ENCODE measurements at regions not wholly inside any gene's neighbourhood (a gene's known extent, or its start where the extent isn't known, plus 50 kb on each side); places are given as distances from the start of the nearest gene placed in this dataset.
"Not testable (repeated sequence)": the region's sequence is repeated elsewhere in the genome, so short reads cannot be mapped to it uniquely, and the experiment has no call there.

DNA sequence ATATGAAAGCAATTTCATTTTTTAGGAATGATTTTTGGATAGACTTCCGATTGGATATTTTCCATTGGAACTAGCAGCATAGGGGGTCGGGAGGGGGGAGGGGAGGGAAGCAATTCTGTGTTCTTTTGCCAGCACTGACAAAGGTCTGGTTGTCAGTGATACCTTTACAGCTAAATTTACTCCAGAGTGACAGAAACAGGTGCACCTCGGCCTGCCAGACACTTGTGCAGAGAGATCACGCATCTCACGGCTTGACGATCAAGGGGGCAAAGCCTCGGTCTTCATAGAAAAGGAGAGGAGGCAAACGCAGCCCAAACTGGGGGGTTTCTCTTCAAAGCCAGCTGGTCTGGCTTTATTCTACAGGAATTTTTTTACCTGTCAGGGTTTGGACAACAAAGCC lies 339.0 kb downstream of the TYW1 start:
- H3K9me3 ChIP-seq (ENCODE audit: control insufficient read depth in 2 of 3, insufficient read depth in 1 of 3, low read length in 3 of 3); H3K4me3 ChIP-seq (ENCODE audit: low read length in 3 of 3); DNase-seq; H3K9ac ChIP-seq (ENCODE audit: low read length in 3 of 3); H3K4me1 ChIP-seq (ENCODE audit: control insufficient read depth in 2 of 3, insufficient read depth in 2 of 3, low read depth in 1 of 3, low read length in 3 of 3); intact Hi-C loops (cut with DNase I); H3K27ac ChIP-seq (ENCODE audit: low read depth in 2 of 2, low read length in 2 of 2); H3K27me3 ChIP-seq (ENCODE audit: control insufficient read depth, insufficient read depth, low read length); H3K36me3 ChIP-seq (ENCODE audit: control insufficient read depth in 2 of 3, insufficient read depth in 3 of 3, low read length in 3 of 3); FAIRE-seq: not testable (repeated sequence)

GRCh38 chr7:67338545-67338944 lies 341.9 kb downstream of the TYW1 start:
- H3K4me1 ChIP-seq (ENCODE audit: control insufficient read depth in 2 of 3, insufficient read depth in 2 of 3, low read depth in 1 of 3, low read length in 3 of 3); H3K9me3 ChIP-seq (ENCODE audit: control insufficient read depth in 2 of 3, insufficient read depth in 1 of 3, low read length in 3 of 3); H3K9ac ChIP-seq (ENCODE audit: low read length in 3 of 3); FAIRE-seq; DNase-seq; H3K27me3 ChIP-seq (ENCODE audit: control insufficient read depth, insufficient read depth, low read length); H3K4me3 ChIP-seq (ENCODE audit: low read length in 3 of 3); H3K27ac ChIP-seq (ENCODE audit: low read depth in 2 of 2, low read length in 2 of 2); intact Hi-C loops (cut with DNase I): not testable (repeated sequence)
- peaks cover 0 to 11% (median 8%) of the 10 kb centered on the region in 3 donors for H3K36me3 ChIP-seq (ENCODE audit: control insufficient read depth in 2 of 3, insufficient read depth in 3 of 3, low read length in 3 of 3)

- Histone ChIP-seq H3K27ac (ENCODE audit: low read depth in 2 of 2, low read length in 2 of 2) (no peak overlapping the region), H3K4me1 (ENCODE audit: control insufficient read depth in 2 of 3, insufficient read depth in 2 of 3, low read depth in 1 of 3, low read length in 3 of 3) (no peaks in the 10 kb centered on the region), H3K4me3 (ENCODE audit: low read length in 3 of 3) (no peak overlapping the region), H3K9ac (ENCODE audit: low read length in 3 of 3) (no peak overlapping the region), H3K9me3 (ENCODE audit: control insufficient read depth in 2 of 3, insufficient read depth in 1 of 3, low read length in 3 of 3) (no peaks in the 10 kb centered on the region), H3K36me3 (ENCODE audit: control insufficient read depth in 2 of 3, insufficient read depth in 3 of 3, low read length in 3 of 3) (peaks cover 0 to 19% (median 11%) of the 10 kb centered on the region in 3 donors), H3K27me3 (ENCODE audit: control insufficient read depth, insufficient read depth, low read length) (no peaks in the 10 kb centered on the region)
- TF ChIP-seq, protein P1, sequence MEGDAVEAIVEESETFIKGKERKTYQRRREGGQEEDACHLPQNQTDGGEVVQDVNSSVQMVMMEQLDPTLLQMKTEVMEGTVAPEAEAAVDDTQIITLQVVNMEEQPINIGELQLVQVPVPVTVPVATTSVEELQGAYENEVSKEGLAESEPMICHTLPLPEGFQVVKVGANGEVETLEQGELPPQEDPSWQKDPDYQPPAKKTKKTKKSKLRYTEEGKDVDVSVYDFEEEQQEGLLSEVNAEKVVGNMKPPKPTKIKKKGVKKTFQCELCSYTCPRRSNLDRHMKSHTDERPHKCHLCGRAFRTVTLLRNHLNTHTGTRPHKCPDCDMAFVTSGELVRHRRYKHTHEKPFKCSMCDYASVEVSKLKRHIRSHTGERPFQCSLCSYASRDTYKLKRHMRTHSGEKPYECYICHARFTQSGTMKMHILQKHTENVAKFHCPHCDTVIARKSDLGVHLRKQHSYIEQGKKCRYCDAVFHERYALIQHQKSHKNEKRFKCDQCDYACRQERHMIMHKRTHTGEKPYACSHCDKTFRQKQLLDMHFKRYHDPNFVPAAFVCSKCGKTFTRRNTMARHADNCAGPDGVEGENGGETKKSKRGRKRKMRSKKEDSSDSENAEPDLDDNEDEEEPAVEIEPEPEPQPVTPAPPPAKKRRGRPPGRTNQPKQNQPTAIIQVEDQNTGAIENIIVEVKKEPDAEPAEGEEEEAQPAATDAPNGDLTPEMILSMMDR (IDR thresholded peaks at IDR 0.05; ENCODE audit: borderline replicate concordance, extremely low read depth, insufficient read depth), result no peak
- DNase-seq, result peak in 2 of 5 donors; percentile 10 to 17
- no peak for FAIRE-seq
- intact Hi-C loops (cut with DNase I), result no loop called here
Measured at GRCh38 chr7:67341153-67341768, 344.6 kb downstream of the TYW1 start.

DNA sequence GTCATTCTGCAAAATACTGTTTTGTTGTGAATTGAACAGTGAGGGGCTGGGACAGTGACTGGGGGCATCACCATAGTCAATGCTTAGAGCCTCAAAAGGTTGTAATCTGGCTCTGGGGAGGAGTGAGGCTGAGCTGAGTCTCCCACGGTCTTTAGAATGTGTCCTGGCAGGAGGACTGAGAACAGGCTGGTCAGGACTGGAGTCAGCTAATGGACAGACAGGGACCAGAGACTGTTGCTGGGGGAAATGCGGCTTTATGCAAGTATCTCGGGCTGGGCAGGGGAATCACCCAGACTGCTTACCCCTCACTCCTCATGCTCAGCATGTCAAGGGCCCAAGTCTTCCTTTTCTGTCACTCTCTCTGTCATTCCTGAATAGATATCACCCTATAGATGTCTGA lies 346.5 kb downstream of the TYW1 start:
- TF ChIP-seq, protein P1 (IDR thresholded peaks at IDR 0.05; ENCODE audit: borderline replicate concordance, extremely low read depth, insufficient read depth), result no peak
- intact Hi-C loops (cut with DNase I), result no loop called here
- Histone ChIP-seq H3K36me3 (ENCODE audit: control insufficient read depth in 2 of 3, insufficient read depth in 3 of 3, low read length in 3 of 3) (peaks cover 0 to 19% (median 11%) of the 10 kb centered on the region in 3 donors), H3K4me3 (ENCODE audit: low read length in 3 of 3) (no peak overlapping the region), H3K4me1 (ENCODE audit: control insufficient read depth in 2 of 3, insufficient read depth in 2 of 3, low read depth in 1 of 3, low read length in 3 of 3) (no peaks in the 10 kb centered on the region), H3K27me3 (ENCODE audit: control insufficient read depth, insufficient read depth, low read length) (no peaks in the 10 kb centered on the region), H3K9ac (ENCODE audit: low read length in 3 of 3) (no peak overlapping the region), H3K9me3 (ENCODE audit: control insufficient read depth in 2 of 3, insufficient read depth in 1 of 3, low read length in 3 of 3) (no peaks in the 10 kb centered on the region), H3K27ac (ENCODE audit: low read depth in 2 of 2, low read length in 2 of 2) (no peak overlapping the region)
- DNase-seq, result peak in 1 of 5 donors; percentile 5
- no peak for FAIRE-seq

Measured in kidney (tissue), 13 donors.